ENCODE measurements at regions not wholly inside any gene's neighbourhood (a gene's known extent, or its start where the extent isn't known, plus 50 kb on each side); places are given as distances from the start of the nearest gene placed in this dataset.

- no peak overlapping the region for H3K9ac ChIP-seq (ENCODE audit: low read depth, low read length, poor library complexity, severe bottlenecking)
- no peaks in the 10 kb centered on the region for H3K9me3 ChIP-seq (ENCODE audit: insufficient read depth, low read depth, low read length)
- TF ChIP-seq EZH2phosphoT487 (IDR thresholded peaks at IDR 0.05; ENCODE audit: borderline replicate concordance), result no peak
- TF ChIP-seq, protein P1, sequence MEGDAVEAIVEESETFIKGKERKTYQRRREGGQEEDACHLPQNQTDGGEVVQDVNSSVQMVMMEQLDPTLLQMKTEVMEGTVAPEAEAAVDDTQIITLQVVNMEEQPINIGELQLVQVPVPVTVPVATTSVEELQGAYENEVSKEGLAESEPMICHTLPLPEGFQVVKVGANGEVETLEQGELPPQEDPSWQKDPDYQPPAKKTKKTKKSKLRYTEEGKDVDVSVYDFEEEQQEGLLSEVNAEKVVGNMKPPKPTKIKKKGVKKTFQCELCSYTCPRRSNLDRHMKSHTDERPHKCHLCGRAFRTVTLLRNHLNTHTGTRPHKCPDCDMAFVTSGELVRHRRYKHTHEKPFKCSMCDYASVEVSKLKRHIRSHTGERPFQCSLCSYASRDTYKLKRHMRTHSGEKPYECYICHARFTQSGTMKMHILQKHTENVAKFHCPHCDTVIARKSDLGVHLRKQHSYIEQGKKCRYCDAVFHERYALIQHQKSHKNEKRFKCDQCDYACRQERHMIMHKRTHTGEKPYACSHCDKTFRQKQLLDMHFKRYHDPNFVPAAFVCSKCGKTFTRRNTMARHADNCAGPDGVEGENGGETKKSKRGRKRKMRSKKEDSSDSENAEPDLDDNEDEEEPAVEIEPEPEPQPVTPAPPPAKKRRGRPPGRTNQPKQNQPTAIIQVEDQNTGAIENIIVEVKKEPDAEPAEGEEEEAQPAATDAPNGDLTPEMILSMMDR (conservative IDR thresholded peaks at IDR 0.05; ENCODE audit: low read length), result no peak
- H3K4me3 ChIP-seq (ENCODE audit: low read length, poor library complexity, severe bottlenecking), result no peak overlapping the region
- no peaks in the 10 kb centered on the region for H3K36me3 ChIP-seq (ENCODE audit: insufficient read depth, low read length)
- H2AFZ ChIP-seq (ENCODE audit: low read length), result no peak overlapping the region
- no peaks in the 10 kb centered on the region for H3F3A ChIP-seq (ENCODE audit: low read depth)
- no peaks in the 10 kb centered on the region for H4K20me1 ChIP-seq (ENCODE audit: insufficient read depth, low read length, poor library complexity, severe bottlenecking)
- H3K4me2 ChIP-seq (ENCODE audit: low read depth, low read length, poor library complexity, severe bottlenecking), result no peak overlapping the region
- no peaks in the 10 kb centered on the region for H3K9me2 ChIP-seq (replicated peaks; ENCODE audit: low read depth, low read length)
- H3K79me2 ChIP-seq (ENCODE audit: insufficient read depth, low read length), result no peaks in the 10 kb centered on the region
- no peaks in the 10 kb centered on the region for H3K4me1 ChIP-seq (ENCODE audit: insufficient read depth, low read length, poor library complexity, severe bottlenecking)
- H3K27me3 ChIP-seq (ENCODE audit: insufficient read depth, low read length, poor library complexity, severe bottlenecking), result no peaks in the 10 kb centered on the region
These were observed 179.0 kb upstream of the TNC start for GRCh38 chr9:115296831-115297565.

GRCh38 chr9:115300116-115300515 is 182.2 kb upstream of the TNC start:
- no peaks in the 10 kb centered on the region for H3K9me3 ChIP-seq (ENCODE audit: insufficient read depth, low read depth, low read length)
- no peaks in the 10 kb centered on the region for H4K20me1 ChIP-seq (ENCODE audit: insufficient read depth, low read length, poor library complexity, severe bottlenecking)
- no peaks in the 10 kb centered on the region for H3K27me3 ChIP-seq (ENCODE audit: insufficient read depth, low read length, poor library complexity, severe bottlenecking)
- no peaks in the 10 kb centered on the region for H3K36me3 ChIP-seq (ENCODE audit: insufficient read depth, low read length)
- H2AFZ ChIP-seq (ENCODE audit: low read length), result no peak overlapping the region
- no peaks in the 10 kb centered on the region for H3K4me1 ChIP-seq (ENCODE audit: insufficient read depth, low read length, poor library complexity, severe bottlenecking)
- H3K4me3 ChIP-seq (ENCODE audit: low read length, poor library complexity, severe bottlenecking), result no peak overlapping the region
- no peak overlapping the region for H3K9ac ChIP-seq (ENCODE audit: low read depth, low read length, poor library complexity, severe bottlenecking)
- H3K79me2 ChIP-seq (ENCODE audit: insufficient read depth, low read length), result no peaks in the 10 kb centered on the region
- H3K9me2 ChIP-seq (replicated peaks; ENCODE audit: low read depth, low read length), result no peaks in the 10 kb centered on the region
- no peak for TF ChIP-seq EZH2phosphoT487 (IDR thresholded peaks at IDR 0.05; ENCODE audit: borderline replicate concordance)
- TF ChIP-seq, protein P1 (conservative IDR thresholded peaks at IDR 0.05; ENCODE audit: low read length), result no peak
- H3K4me2 ChIP-seq (ENCODE audit: low read depth, low read length, poor library complexity, severe bottlenecking), result no peak overlapping the region
- H3F3A ChIP-seq (ENCODE audit: low read depth), result no peaks in the 10 kb centered on the region

DNA sequence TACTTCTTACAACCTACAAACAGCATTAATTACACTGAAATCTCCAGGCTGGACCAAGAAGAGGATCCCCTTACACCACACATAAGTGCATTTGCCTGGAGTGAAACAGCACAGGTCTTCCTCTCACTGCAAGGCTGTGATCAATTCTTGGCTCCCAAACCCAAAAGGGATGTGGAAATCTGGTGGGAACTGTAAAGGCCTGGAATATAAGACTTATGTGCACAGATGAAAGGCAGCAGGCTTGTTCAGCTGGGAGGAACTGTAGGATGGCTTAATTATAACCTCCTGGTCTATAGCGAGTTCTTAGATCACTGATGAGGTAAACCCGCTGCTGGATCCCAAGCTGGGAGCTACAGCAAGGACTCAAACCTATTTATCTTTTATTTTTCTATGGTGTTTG is 182.9 kb upstream of the TNC start:
- no peaks in the 10 kb centered on the region for H3K9me2 ChIP-seq (replicated peaks; ENCODE audit: low read depth, low read length)
- no peaks in the 10 kb centered on the region for H3K9me3 ChIP-seq (ENCODE audit: insufficient read depth, low read depth, low read length)
- H3K27me3 ChIP-seq (ENCODE audit: insufficient read depth, low read length, poor library complexity, severe bottlenecking), result no peaks in the 10 kb centered on the region
- H3K9ac ChIP-seq (ENCODE audit: low read depth, low read length, poor library complexity, severe bottlenecking), result no peak overlapping the region
- H3K79me2 ChIP-seq (ENCODE audit: insufficient read depth, low read length), result no peaks in the 10 kb centered on the region
- H3K36me3 ChIP-seq (ENCODE audit: insufficient read depth, low read length), result no peaks in the 10 kb centered on the region
- no peak overlapping the region for H2AFZ ChIP-seq (ENCODE audit: low read length)
- no peaks in the 10 kb centered on the region for H3F3A ChIP-seq (ENCODE audit: low read depth)
- no peak overlapping the region for H3K4me2 ChIP-seq (ENCODE audit: low read depth, low read length, poor library complexity, severe bottlenecking)
- H3K4me3 ChIP-seq (ENCODE audit: low read length, poor library complexity, severe bottlenecking), result no peak overlapping the region
- no peaks in the 10 kb centered on the region for H3K4me1 ChIP-seq (ENCODE audit: insufficient read depth, low read length, poor library complexity, severe bottlenecking)
- TF ChIP-seq, protein P1 (conservative IDR thresholded peaks at IDR 0.05; ENCODE audit: low read length), result no peak
- no peak for TF ChIP-seq EZH2phosphoT487 (IDR thresholded peaks at IDR 0.05; ENCODE audit: borderline replicate concordance)
- no peaks in the 10 kb centered on the region for H4K20me1 ChIP-seq (ENCODE audit: insufficient read depth, low read length, poor library complexity, severe bottlenecking)

All from Loucy (cell line).